Jurkat, Clone E6-1 (cell line): ENCODE measurements at regions not wholly inside any gene's neighbourhood (a gene's known extent, or its start where the extent isn't known, plus 50 kb on each side); places are given as distances from the start of the nearest gene placed in this dataset.
"Not testable (repeated sequence)": the region's sequence is repeated elsewhere in the genome, so short reads cannot be mapped to it uniquely, and the experiment has no call there.

Source experiments
- DNase-seq: peaks from one replicate; pipeline ENCODE4 v3.0.0-alpha.2; 2011; ENCODE audit warnings: low read depth, low spot score
- H3K4me3 ChIP-seq: 2 replicates; pipeline ENCODE4 v1.5.1; 2011; ENCODE audit warnings: mild to moderate bottlenecking, low read length, control low read depth, moderate library complexity

- no peak overlapping the region for H3K4me3 ChIP-seq
- no peak for DNase-seq
Measured at GRCh38 chr5:68843624-68844364, 250.0 kb upstream of the SLC30A5 start.

GRCh38 chr5:68845131-68845530, 248.7 kb upstream of the SLC30A5 start:
- H3K4me3 ChIP-seq: no peak overlapping the region
- no peak for DNase-seq

- no peak overlapping the region for H3K4me3 ChIP-seq
- DNase-seq: no peak
Measured at GRCh38 chr5:68846828-68847227, 247.0 kb upstream of the SLC30A5 start.

- no peak overlapping the region for H3K4me3 ChIP-seq
- no peak for DNase-seq
Measured at GRCh38 chr5:68848091-68848490, 245.7 kb upstream of the SLC30A5 start.

GRCh38 chr5:68849103-68849502, 244.7 kb upstream of the SLC30A5 start:
- no peak for DNase-seq

GRCh38 chr5:68849906-68850305, 243.9 kb upstream of the SLC30A5 start:
- DNase-seq: no peak
- H3K4me3 ChIP-seq: no peak overlapping the region

More at GRCh38 chr5:68849103-68849502, 244.7 kb upstream of the SLC30A5 start:
- no peak overlapping the region for H3K4me3 ChIP-seq

GRCh38 chr5:68861099-68861498, 232.7 kb upstream of the SLC30A5 start:
- H3K4me3 ChIP-seq: no peak overlapping the region

GRCh38 chr5:68862560-68862959, 231.3 kb upstream of the SLC30A5 start:
- H3K4me3 ChIP-seq: no peak overlapping the region
- no peak for DNase-seq

More at GRCh38 chr5:68861099-68861498, 232.7 kb upstream of the SLC30A5 start:
- no peak for DNase-seq

GRCh38 chr5:68865192-68865591, 228.6 kb upstream of the SLC30A5 start:
- H3K4me3 ChIP-seq: not testable (repeated sequence)

GRCh38 chr5:68872088-68872839, 221.6 kb upstream of the SLC30A5 start:
- no peak for DNase-seq

More at GRCh38 chr5:68865192-68865591, 228.6 kb upstream of the SLC30A5 start:
- DNase-seq: not testable (repeated sequence)

GRCh38 chr5:68873198-68873597, 220.6 kb upstream of the SLC30A5 start:
- no peak overlapping the region for H3K4me3 ChIP-seq
- no peak for DNase-seq

More at GRCh38 chr5:68872088-68872839, 221.6 kb upstream of the SLC30A5 start:
- H3K4me3 ChIP-seq: no peak overlapping the region

- H3K4me3 ChIP-seq: no peak overlapping the region
- peak; percentile 69 for DNase-seq
Measured at GRCh38 chr5:68875351-68875750, 218.5 kb upstream of the SLC30A5 start.

GRCh38 chr5:68883436-68883835, 210.4 kb upstream of the SLC30A5 start:
- no peak overlapping the region for H3K4me3 ChIP-seq
- no peak for DNase-seq

GRCh38 chr5:68884144-68884754, 209.6 kb upstream of the SLC30A5 start:
- peak; percentile 90 for DNase-seq
- H3K4me3 ChIP-seq: no peak overlapping the region

- H3K4me3 ChIP-seq: no peak overlapping the region
- DNase-seq: peak; percentile 62
Measured at GRCh38 chr5:68884883-68885282, 208.9 kb upstream of the SLC30A5 start.

GRCh38 chr5:68886814-68887213, 207.0 kb upstream of the SLC30A5 start:
- no peak for DNase-seq
- no peak overlapping the region for H3K4me3 ChIP-seq

GRCh38 chr5:68891718-68892117, 202.1 kb upstream of the SLC30A5 start:
- DNase-seq: peak; percentile 42
- no peak overlapping the region for H3K4me3 ChIP-seq

- DNase-seq: peak; percentile 23
Measured at GRCh38 chr5:68894673-68895072, 199.1 kb upstream of the SLC30A5 start.

GRCh38 chr5:68898951-68899471, 194.8 kb upstream of the SLC30A5 start:
- no peak overlapping the region for H3K4me3 ChIP-seq
- DNase-seq: no peak

More at GRCh38 chr5:68894673-68895072, 199.1 kb upstream of the SLC30A5 start:
- no peak overlapping the region for H3K4me3 ChIP-seq
